ENCODE measurements at regions not wholly inside any gene's neighbourhood (a gene's known extent, or its start where the extent isn't known, plus 50 kb on each side); places are given as distances from the start of the nearest gene placed in this dataset.
A peak's percentile ranks its signal among the peaks of the same experiment; 100 is the strongest.

GRCh38 chr1:221478050-221478949 is 263.6 kb downstream of the DUSP10 start (continued):
- TF ChIP-seq REST (IDR thresholded peaks at IDR 0.05; ENCODE audit: low read depth, low read length) (no peak), POLR2AphosphoS5 (IDR thresholded peaks at IDR 0.05; ENCODE audit: low read depth, low read length) (no peak), JUND (IDR thresholded peaks at IDR 0.05) (peak; percentile 50), TCF12 (IDR thresholded peaks at IDR 0.05) (peak; percentile 32; the same call in 1 of the 2 replicates), YY1 (IDR thresholded peaks at IDR 0.05; ENCODE audit: low read depth) (no peak), RAD21 (IDR thresholded peaks at IDR 0.05; ENCODE audit: low read length) (peak; percentile 93), CTCF (IDR thresholded peaks at IDR 0.05) (peak; percentile 87), RCOR1 (IDR thresholded peaks at IDR 0.05; ENCODE audit: low read length) (0 out of 2 replicates have a peak, but pooled peaks have one; percentile 33), TEAD4 (IDR thresholded peaks at IDR 0.05; ENCODE audit: borderline replicate concordance, insufficient read depth) (no peak), MAX (IDR thresholded peaks at IDR 0.05; ENCODE audit: low read depth) (0 out of 2 replicates have a peak, but pooled peaks have one; percentile 32), FOXJ3 (CRISPR knock-in tag; IDR thresholded peaks at IDR 0.05) (no peak), MEF2A (IDR thresholded peaks at IDR 0.05; ENCODE audit: borderline replicate concordance, low read depth) (no peak), SMC3 (IDR thresholded peaks at IDR 0.05; ENCODE audit: low read depth, low read length) (peak; percentile 87), SIN3A (IDR thresholded peaks at IDR 0.05; ENCODE audit: borderline replicate concordance, low read depth, low read length) (no peak), ELF1 (IDR thresholded peaks at IDR 0.05) (no peak), GATA2 (CRISPR knock-in tag; IDR thresholded peaks at IDR 0.05) (peak; percentile 51), PBX3 (IDR thresholded peaks at IDR 0.05) (peak; percentile 60), MXI1 (IDR thresholded peaks at IDR 0.05; ENCODE audit: low read depth, low read length) (no peak), USF2 (IDR thresholded peaks at IDR 0.05; ENCODE audit: borderline replicate concordance, low read depth, low read length) (no peak)
